IMR-90 (cell line): ENCODE measurements at regions not wholly inside any gene's neighbourhood (a gene's known extent, or its start where the extent isn't known, plus 50 kb on each side); places are given as distances from the start of the nearest gene placed in this dataset.

Experiments
- ATAC-seq: fragments of 200-7000 bp; cut with Tn5 transposase; 2 replicates; pipeline ENCODE4 v1.9.1; 2020; ENCODE audit warnings: low read depth, mild to moderate bottlenecking, moderate library complexity
- BruUV-seq: library from RNA; stranded (reverse); fragments of 400-500 nt; replicated peaks from 2 replicates; lab custom pipeline; 2021; lab: Mats Ljungman, UMichigan
- CTCF ChIA-PET: fragments of 300-600 bp; formaldehyde crosslinking; extraction: SDS; loops from one replicate; lab custom pipeline; 2021; ENCODE audit warnings: antibody characterized with exemption; lab: Yijun Ruan, JAX
- POLR2A ChIA-PET: fragments of 300-600 bp; sonication (Branson Sonifier 250); formaldehyde crosslinking; loops from one replicate; lab custom pipeline; 2022; ENCODE audit warnings: antibody characterized with exemption; ENCODE audit not compliant: unreplicated experiment; lab: Charles Lee
- DNase-seq: peaks from one replicate; pipeline ENCODE4 v3.0.0; 2013
- H2AFZ ChIP-seq: replicated peaks from 2 replicates; pipeline ENCODE3; 2013; ENCODE audit warnings: low read length, mild to moderate bottlenecking; ENCODE audit not compliant: poor library complexity
- H2AK5ac ChIP-seq: 2 replicates; pipeline ENCODE4 v1.6.1; 2013; ENCODE audit warnings: low read depth, low read length, inconsistent platforms
- H2AK9ac ChIP-seq: replicated peaks from 2 replicates; pipeline ENCODE3; 2013; ENCODE audit warnings: mild to moderate bottlenecking, low read depth, low read length, moderate library complexity; ENCODE audit not compliant: poor library complexity
- H2BK120ac ChIP-seq: 2 replicates; pipeline ENCODE4 v1.6.1; 2013; ENCODE audit warnings: low read depth, low read length, inconsistent platforms
- H2BK15ac ChIP-seq: 3 replicates; pipeline ENCODE4 v1.6.1; 2013; ENCODE audit warnings: low read depth, low read length, inconsistent platforms
- H2BK20ac ChIP-seq: 2 replicates; pipeline ENCODE4 v1.6.1; 2013; ENCODE audit warnings: low read depth, mild to moderate bottlenecking, inconsistent platforms, low read length, moderate library complexity
- H2BK5ac ChIP-seq: 2 replicates; pipeline ENCODE4 v1.6.1; 2013; ENCODE audit warnings: mild to moderate bottlenecking, low read depth, low read length, inconsistent platforms; ENCODE audit not compliant: poor library complexity, severe bottlenecking
- H3K14ac ChIP-seq: replicated peaks from 2 replicates; pipeline ENCODE4 v1.6.1; 2013; ENCODE audit warnings: low read depth, low read length, inconsistent platforms
- H3K18ac ChIP-seq: 2 replicates; pipeline ENCODE4 v1.6.1; 2013; ENCODE audit warnings: low read depth, low read length, control low read depth
- H3K23ac ChIP-seq: 2 replicates; pipeline ENCODE4 v1.6.1; 2013; ENCODE audit warnings: low read depth, low read length, inconsistent platforms
- H3K27ac ChIP-seq: 2 replicates; pipeline ENCODE4 v1.5.1; 2013; ENCODE audit warnings: mild to moderate bottlenecking, control low read depth, low read length; ENCODE audit not compliant: insufficient read depth
- H3K27me3 ChIP-seq: 2 replicates; pipeline ENCODE4 v1.6.1; 2013; ENCODE audit warnings: low read length; ENCODE audit not compliant: control insufficient read depth, insufficient read depth
- H3K36me3 ChIP-seq: 2 replicates; pipeline ENCODE4 v1.6.1; 2013; ENCODE audit warnings: low read length, mixed read lengths; ENCODE audit not compliant: control insufficient read depth, insufficient read depth
- H3K4ac ChIP-seq: 2 replicates; pipeline ENCODE4 v1.6.1; 2013; ENCODE audit warnings: low read depth, low read length, inconsistent platforms
- H3K4me1 ChIP-seq: 2 replicates; pipeline ENCODE4 v1.6.1; 2013; ENCODE audit warnings: low read length, mixed read lengths; ENCODE audit not compliant: control insufficient read depth, insufficient read depth
- H3K4me2 ChIP-seq: 2 replicates; pipeline ENCODE4 v1.6.1; 2013; ENCODE audit warnings: low read depth, mild to moderate bottlenecking, control low read depth, low read length, moderate library complexity
- H3K4me3 ChIP-seq: 2 replicates; pipeline ENCODE4 v1.5.1; 2013; ENCODE audit warnings: low read depth, mild to moderate bottlenecking, control low read depth, low read length, moderate library complexity; ENCODE audit not compliant: insufficient read depth
- H3K56ac ChIP-seq: 2 replicates; pipeline ENCODE4 v1.6.1; 2013; ENCODE audit warnings: low read length, inconsistent platforms; ENCODE audit not compliant: insufficient read depth; ENCODE audit errors: extremely low read depth
- H3K79me1 ChIP-seq, 2 experiments: 2 replicates each; pipeline ENCODE4 v1.6.1; 2013; ENCODE audit warnings: low read length in 2 of 2, inconsistent platforms in 1 of 2, low read depth in 1 of 2
- H3K9ac ChIP-seq: 2 replicates; pipeline ENCODE4 v1.6.1; 2013; ENCODE audit warnings: low read depth, low read length, control low read depth
- H3K9me1 ChIP-seq: 2 replicates; pipeline ENCODE4 v1.6.1; 2013; ENCODE audit warnings: low read length, inconsistent platforms; ENCODE audit not compliant: insufficient read depth
- H3K9me3 ChIP-seq: 2 replicates; pipeline ENCODE4 v1.6.1; 2013; ENCODE audit warnings: low read length; ENCODE audit not compliant: control insufficient read depth, insufficient read depth
- H4K20me1 ChIP-seq: 2 replicates; pipeline ENCODE4 v1.6.1; 2013; ENCODE audit warnings: low read length, inconsistent platforms; ENCODE audit not compliant: insufficient read depth
- H4K5ac ChIP-seq: 2 replicates; pipeline ENCODE4 v1.6.1; 2013; ENCODE audit warnings: mild to moderate bottlenecking, low read depth, low read length, control low read depth
- H4K8ac ChIP-seq, 2 experiments: 2 replicates each; pipeline ENCODE4 v1.6.1; 2013; ENCODE audit warnings: low read depth in 2 of 2, low read length in 2 of 2, control low read depth in 1 of 2, inconsistent platforms in 1 of 2
- H4K91ac ChIP-seq: 2 replicates; pipeline ENCODE4 v1.6.1; 2013; ENCODE audit warnings: low read depth, low read length, inconsistent platforms; ENCODE audit not compliant: insufficient read depth
- CEBPB ChIP-seq: IDR thresholded peaks from 2 replicates; pipeline ENCODE4 v1.6.1; 2012; ENCODE audit warnings: low read depth, low read length, improper control_type of control experiment
- ELK1 ChIP-seq: fragments of 150-350 bp; IDR thresholded peaks from 2 replicates; pipeline ENCODE4 v1.6.1; 2016; ENCODE audit warnings: low read depth, mild to moderate bottlenecking, low read length, moderate library complexity, borderline replicate concordance
- FOS ChIP-seq: fragments of 150-350 bp; IDR thresholded peaks from 2 replicates; pipeline ENCODE4 v1.6.1; 2016; ENCODE audit warnings: low read depth, low read length
- MAFK ChIP-seq: IDR thresholded peaks from 2 replicates; pipeline ENCODE4 v1.6.1; 2012; ENCODE audit warnings: low read depth, low read length, improper control_type of control experiment
- NFE2L2 ChIP-seq: fragments of 150-350 bp; IDR thresholded peaks from 2 replicates; pipeline ENCODE4 v1.6.1; 2016; ENCODE audit warnings: low read depth, mild to moderate bottlenecking, low read length
- POLR2A ChIP-seq: IDR thresholded peaks from 2 replicates; pipeline ENCODE4 v1.6.1; 2012; ENCODE audit warnings: mild to moderate bottlenecking, low read depth, low read length
- RAD21 ChIP-seq: IDR thresholded peaks from 2 replicates; pipeline ENCODE4 v1.6.1; 2012; ENCODE audit warnings: low read length, improper control_type of control experiment
- RCOR1 ChIP-seq: IDR thresholded peaks from 2 replicates; pipeline ENCODE4 v1.6.1; 2012; ENCODE audit warnings: mild to moderate bottlenecking, low read length, improper control_type of control experiment; ENCODE audit not compliant: insufficient replicate concordance
- WGBS, 2 experiments: methylation state at CpG; one replicate each; pipeline versions ENCODE4 v1.1.5 to v1.1.7; 2013; ENCODE audit warnings: missing lambda C conversion rate in 2 of 2; ENCODE audit not compliant: insufficient read length in 1 of 2; ENCODE audit errors: extremely low coverage in 2 of 2; 5-methylcytosine and 5-hydroxymethylcytosine counted together
- dilution Hi-C: fragments of 300-500 bp; cut with HindIII; formaldehyde crosslinking; loops from one replicate; pipeline ENCODE4 v1.14.3; 2018; ENCODE audit warnings: low sequenced_read_pairs; ENCODE audit not compliant: unreplicated experiment
- in situ Hi-C: fragments of 300-500 bp; cut with MboI; formaldehyde crosslinking; loops from 3 replicates; pipeline ENCODE4 v1.14.3; 2019; ENCODE audit warnings: low sequenced_read_pairs, inconsistent platforms, mixed read lengths
- intact Hi-C: fragments of 100-400 bp; cut with micrococcal nuclease; formaldehyde crosslinking; loops from 2 replicates; pipeline ENCODE4 v1.10.0; 2022
- TF ChIP-seq, protein P1 (sequence below): fragments of 150-350 bp; IDR thresholded peaks from 2 replicates; pipeline ENCODE4 v1.6.1; 2017; ENCODE audit warnings: mild to moderate bottlenecking, antibody characterized with exemption, low read length, low read depth
- TF ChIP-seq, protein P2 (sequence below): conservative IDR thresholded peaks from 2 replicates; pipeline ENCODE4 v1.5.1; 2012; ENCODE audit warnings: mild to moderate bottlenecking, low read depth, low read length, improper control_type of control experiment

GRCh38 chr1:234968451-234968850, 160.2 kb downstream of the TOMM20 start:
- peaks cover 0 to 2% of the 10 kb centered on the region in 2 experiments; a peak in 1 of 4 replicates for H3K79me1 ChIP-seq
- H3K9me3 ChIP-seq = no peaks in the 10 kb centered on the region
- no peak for TF ChIP-seq MAFK
- no peak for TF ChIP-seq RCOR1
- TF ChIP-seq, protein P1, sequence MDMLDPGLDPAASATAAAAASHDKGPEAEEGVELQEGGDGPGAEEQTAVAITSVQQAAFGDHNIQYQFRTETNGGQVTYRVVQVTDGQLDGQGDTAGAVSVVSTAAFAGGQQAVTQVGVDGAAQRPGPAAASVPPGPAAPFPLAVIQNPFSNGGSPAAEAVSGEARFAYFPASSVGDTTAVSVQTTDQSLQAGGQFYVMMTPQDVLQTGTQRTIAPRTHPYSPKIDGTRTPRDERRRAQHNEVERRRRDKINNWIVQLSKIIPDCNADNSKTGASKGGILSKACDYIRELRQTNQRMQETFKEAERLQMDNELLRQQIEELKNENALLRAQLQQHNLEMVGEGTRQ = no peak
- TF ChIP-seq, protein P2, sequence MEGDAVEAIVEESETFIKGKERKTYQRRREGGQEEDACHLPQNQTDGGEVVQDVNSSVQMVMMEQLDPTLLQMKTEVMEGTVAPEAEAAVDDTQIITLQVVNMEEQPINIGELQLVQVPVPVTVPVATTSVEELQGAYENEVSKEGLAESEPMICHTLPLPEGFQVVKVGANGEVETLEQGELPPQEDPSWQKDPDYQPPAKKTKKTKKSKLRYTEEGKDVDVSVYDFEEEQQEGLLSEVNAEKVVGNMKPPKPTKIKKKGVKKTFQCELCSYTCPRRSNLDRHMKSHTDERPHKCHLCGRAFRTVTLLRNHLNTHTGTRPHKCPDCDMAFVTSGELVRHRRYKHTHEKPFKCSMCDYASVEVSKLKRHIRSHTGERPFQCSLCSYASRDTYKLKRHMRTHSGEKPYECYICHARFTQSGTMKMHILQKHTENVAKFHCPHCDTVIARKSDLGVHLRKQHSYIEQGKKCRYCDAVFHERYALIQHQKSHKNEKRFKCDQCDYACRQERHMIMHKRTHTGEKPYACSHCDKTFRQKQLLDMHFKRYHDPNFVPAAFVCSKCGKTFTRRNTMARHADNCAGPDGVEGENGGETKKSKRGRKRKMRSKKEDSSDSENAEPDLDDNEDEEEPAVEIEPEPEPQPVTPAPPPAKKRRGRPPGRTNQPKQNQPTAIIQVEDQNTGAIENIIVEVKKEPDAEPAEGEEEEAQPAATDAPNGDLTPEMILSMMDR = no peak
- TF ChIP-seq NFE2L2 = no peak
- TF ChIP-seq RAD21 = no peak
- no peak for TF ChIP-seq CEBPB
- TF ChIP-seq FOS = no peak
- no peak for TF ChIP-seq ELK1
- no peak for TF ChIP-seq POLR2A
- H2AK9ac ChIP-seq = no peak overlapping the region
- H3K4me1 ChIP-seq = peaks cover 29% of the 10 kb centered on the region
- H3K9ac ChIP-seq = no peak overlapping the region
- no peaks in the 10 kb centered on the region for H3K27me3 ChIP-seq
- no peak overlapping the region for H3K4me2 ChIP-seq
- H3K36me3 ChIP-seq = no peaks in the 10 kb centered on the region
- dilution Hi-C loops = no loop called here
- H4K91ac ChIP-seq = peak overlapping the region; percentile 67
- peak overlapping the region; percentile 90 for H4K5ac ChIP-seq
- H2BK15ac ChIP-seq = peak overlapping the region; percentile 97
- ATAC-seq = no peak
- BruUV-seq = no TSS peak
- peak overlapping the region; percentile 92 for H2AK5ac ChIP-seq
- no CpG with 5 or more reads among the region's 4 CpGs for WGBS, 2 experiments
- H3K14ac ChIP-seq = peak overlapping the region; percentile 59
- H2BK20ac ChIP-seq = peak overlapping the region; percentile 81
- ChIA-PET POLR2A (no interaction called here), CTCF (no interaction called here)
- no peak overlapping the region for H3K56ac ChIP-seq
- H3K4ac ChIP-seq = peak overlapping the region; percentile 97
- H3K4me3 ChIP-seq = no peak overlapping the region
- no peaks in the 10 kb centered on the region for H4K20me1 ChIP-seq
- H4K8ac ChIP-seq = peak overlapping the region; percentile 68 to 86; a peak in 3 of 4 replicates
- H2BK5ac ChIP-seq = peak overlapping the region; percentile 93
- in situ Hi-C loops = no loop called here
- H3K9me1 ChIP-seq = peaks cover 18% of the 10 kb centered on the region
- H2AFZ ChIP-seq = no peak overlapping the region
- peak overlapping the region; percentile 69; the same call in 1 of the 2 replicates for H3K23ac ChIP-seq
- intact Hi-C loops = no loop called here
- peak overlapping the region; percentile 95; the same call in 1 of the 2 replicates for H3K27ac ChIP-seq
- DNase-seq = no peak
- H2BK120ac ChIP-seq = peak overlapping the region; percentile 96
- peak overlapping the region; percentile 95 for H3K18ac ChIP-seq
